ENCODE measurements at regions not wholly inside any gene's neighbourhood (a gene's known extent, or its start where the extent isn't known, plus 50 kb on each side); places are given as distances from the start of the nearest gene placed in this dataset.

DNA sequence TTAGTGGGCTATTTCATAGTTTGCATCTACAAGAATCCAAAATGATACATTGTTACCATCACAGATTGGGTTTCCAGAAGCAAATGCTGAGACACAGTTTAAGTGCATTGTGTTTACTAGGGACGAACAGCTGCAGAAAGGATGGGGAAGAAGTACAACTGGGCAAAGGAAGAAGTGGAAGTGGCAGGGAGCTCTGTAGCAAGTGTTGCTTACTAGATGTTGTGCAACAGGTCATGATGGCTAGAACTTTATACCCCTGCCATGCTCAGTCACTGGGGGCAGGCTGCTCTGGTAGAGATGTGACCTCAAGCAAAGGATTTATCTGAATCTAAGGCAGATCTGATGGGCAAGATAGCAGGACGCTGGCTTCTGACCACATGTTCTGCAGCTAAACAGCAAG is 76.1 kb upstream of the EMCN start:
- H3K79me2 ChIP-seq (ENCODE audit: insufficient read depth, low read depth) = no peaks in the 10 kb centered on the region
- H3K9ac ChIP-seq = no peak overlapping the region
- no peaks in the 10 kb centered on the region for H3K4me1 ChIP-seq (ENCODE audit: low read depth, poor library complexity, severe bottlenecking)
- no peak overlapping the region for H3K27ac ChIP-seq
- H3K4me3 ChIP-seq (IDR thresholded peaks at IDR 0.05; ENCODE audit: insufficient read depth, low read depth, low read length) = no peak overlapping the region
- no peaks in the 10 kb centered on the region for H3K36me3 ChIP-seq (ENCODE audit: insufficient read depth)
- H2AFZ ChIP-seq (ENCODE audit: low read depth) = no peak overlapping the region
- no peaks in the 10 kb centered on the region for H3K27me3 ChIP-seq (ENCODE audit: insufficient read depth, low read depth)
- H4K20me1 ChIP-seq (ENCODE audit: insufficient read depth) = no peaks in the 10 kb centered on the region
- no peak overlapping the region for H3K4me2 ChIP-seq
- TF ChIP-seq, protein P1, sequence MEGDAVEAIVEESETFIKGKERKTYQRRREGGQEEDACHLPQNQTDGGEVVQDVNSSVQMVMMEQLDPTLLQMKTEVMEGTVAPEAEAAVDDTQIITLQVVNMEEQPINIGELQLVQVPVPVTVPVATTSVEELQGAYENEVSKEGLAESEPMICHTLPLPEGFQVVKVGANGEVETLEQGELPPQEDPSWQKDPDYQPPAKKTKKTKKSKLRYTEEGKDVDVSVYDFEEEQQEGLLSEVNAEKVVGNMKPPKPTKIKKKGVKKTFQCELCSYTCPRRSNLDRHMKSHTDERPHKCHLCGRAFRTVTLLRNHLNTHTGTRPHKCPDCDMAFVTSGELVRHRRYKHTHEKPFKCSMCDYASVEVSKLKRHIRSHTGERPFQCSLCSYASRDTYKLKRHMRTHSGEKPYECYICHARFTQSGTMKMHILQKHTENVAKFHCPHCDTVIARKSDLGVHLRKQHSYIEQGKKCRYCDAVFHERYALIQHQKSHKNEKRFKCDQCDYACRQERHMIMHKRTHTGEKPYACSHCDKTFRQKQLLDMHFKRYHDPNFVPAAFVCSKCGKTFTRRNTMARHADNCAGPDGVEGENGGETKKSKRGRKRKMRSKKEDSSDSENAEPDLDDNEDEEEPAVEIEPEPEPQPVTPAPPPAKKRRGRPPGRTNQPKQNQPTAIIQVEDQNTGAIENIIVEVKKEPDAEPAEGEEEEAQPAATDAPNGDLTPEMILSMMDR (conservative IDR thresholded peaks at IDR 0.05; ENCODE audit: low read depth, low read length) = no peak

DNA sequence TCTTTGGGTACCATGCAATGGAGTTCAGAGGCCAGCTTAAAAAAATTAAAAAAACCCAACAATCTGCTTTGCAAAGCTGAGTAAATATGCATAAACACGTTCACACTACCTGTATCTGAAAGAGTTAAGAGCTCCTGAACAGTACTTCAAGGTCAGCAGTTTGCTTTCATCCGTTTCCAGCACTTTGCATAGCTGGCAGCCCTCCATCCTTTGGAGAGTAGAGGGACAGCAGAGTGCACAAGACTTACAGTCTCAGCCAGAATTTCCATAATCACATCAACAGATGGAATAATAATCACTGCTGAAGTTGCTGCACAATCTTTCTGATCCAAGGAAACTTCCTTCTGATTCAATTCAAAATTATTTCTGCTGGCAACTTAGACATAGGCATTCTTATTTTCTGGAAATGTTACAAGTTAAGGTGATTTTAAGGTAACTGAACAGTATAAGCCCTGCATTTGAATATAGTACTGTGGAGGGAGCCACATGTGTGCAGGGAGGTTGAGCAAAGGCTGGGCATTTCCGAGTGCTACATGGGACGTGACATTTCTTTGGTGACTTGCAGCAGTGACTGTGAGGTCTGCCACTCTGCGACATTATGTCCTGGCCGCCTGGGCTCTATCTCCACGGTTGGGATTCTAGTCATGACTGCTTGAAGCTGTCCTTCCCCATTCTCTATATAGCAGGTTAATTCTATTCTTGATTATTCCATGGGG is 73.5 kb upstream of the EMCN start:
- Histone ChIP-seq H3K4me2 (no peak overlapping the region), H3K9ac (no peak overlapping the region), H3K4me1 (ENCODE audit: low read depth, poor library complexity, severe bottlenecking) (no peaks in the 10 kb centered on the region), H4K20me1 (ENCODE audit: insufficient read depth) (no peaks in the 10 kb centered on the region), H3K79me2 (ENCODE audit: insufficient read depth, low read depth) (no peaks in the 10 kb centered on the region), H3K27me3 (ENCODE audit: insufficient read depth, low read depth) (no peaks in the 10 kb centered on the region), H3K4me3 (IDR thresholded peaks at IDR 0.05; ENCODE audit: insufficient read depth, low read depth, low read length) (no peak overlapping the region), H2AFZ (ENCODE audit: low read depth) (no peak overlapping the region), H3K27ac (no peak overlapping the region), H3K36me3 (ENCODE audit: insufficient read depth) (no peaks in the 10 kb centered on the region)
- TF ChIP-seq, protein P1 (conservative IDR thresholded peaks at IDR 0.05; ENCODE audit: low read depth, low read length) = no peak

DNA sequence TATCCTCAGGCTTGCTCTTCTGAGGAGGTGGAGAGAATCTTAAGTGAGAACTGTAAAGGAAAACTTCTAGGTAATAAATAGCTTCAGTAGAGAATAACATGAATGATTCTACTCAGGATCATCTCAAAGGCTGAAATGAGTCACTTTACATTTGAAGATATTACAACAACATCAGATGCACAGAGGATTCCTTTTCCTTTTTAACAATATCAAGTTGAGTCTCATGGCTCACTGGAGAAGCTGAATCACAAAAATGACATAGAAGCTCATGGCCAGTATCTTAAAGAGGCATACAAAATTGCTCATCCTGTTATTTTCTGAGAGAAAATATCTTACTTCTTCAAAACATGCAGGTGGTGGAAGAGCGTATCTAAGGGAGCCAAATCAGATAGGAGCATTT is 72.5 kb upstream of the EMCN start:
- no peak overlapping the region for H3K9ac ChIP-seq
- H3K4me3 ChIP-seq (IDR thresholded peaks at IDR 0.05; ENCODE audit: insufficient read depth, low read depth, low read length) = no peak overlapping the region
- no peak overlapping the region for H3K27ac ChIP-seq
- TF ChIP-seq, protein P1 (conservative IDR thresholded peaks at IDR 0.05; ENCODE audit: low read depth, low read length) = no peak
- no peak overlapping the region for H3K4me2 ChIP-seq
- no peaks in the 10 kb centered on the region for H3K79me2 ChIP-seq (ENCODE audit: insufficient read depth, low read depth)
- H4K20me1 ChIP-seq (ENCODE audit: insufficient read depth) = no peaks in the 10 kb centered on the region
- H3K4me1 ChIP-seq (ENCODE audit: low read depth, poor library complexity, severe bottlenecking) = no peaks in the 10 kb centered on the region
- H3K36me3 ChIP-seq (ENCODE audit: insufficient read depth) = no peaks in the 10 kb centered on the region
- no peaks in the 10 kb centered on the region for H3K27me3 ChIP-seq (ENCODE audit: insufficient read depth, low read depth)
- no peak overlapping the region for H2AFZ ChIP-seq (ENCODE audit: low read depth)

DNA sequence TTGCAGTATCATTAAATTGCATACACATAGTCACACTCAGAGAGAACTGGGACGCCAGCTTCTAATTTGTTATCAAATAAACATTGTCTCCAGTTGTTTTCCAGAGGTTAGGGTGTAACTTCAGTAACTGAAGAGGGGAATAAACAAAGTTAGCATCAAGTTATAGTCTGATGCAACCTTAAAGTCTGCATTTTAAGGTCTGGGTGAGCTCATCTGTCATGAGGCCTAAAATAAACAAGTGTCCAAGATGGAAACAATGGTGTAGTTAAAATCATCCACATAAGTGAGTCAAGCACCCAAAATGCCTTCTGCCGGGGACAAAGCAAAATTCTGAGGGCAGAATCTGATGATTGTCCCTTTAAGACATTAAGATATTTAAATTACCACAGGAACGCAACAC is 70.3 kb upstream of the EMCN start:
- H3K4me1 ChIP-seq (ENCODE audit: low read depth, poor library complexity, severe bottlenecking) = no peaks in the 10 kb centered on the region
- H3K27ac ChIP-seq = no peak overlapping the region
- no peaks in the 10 kb centered on the region for H3K36me3 ChIP-seq (ENCODE audit: insufficient read depth)
- no peak overlapping the region for H2AFZ ChIP-seq (ENCODE audit: low read depth)
- H3K9ac ChIP-seq = no peak overlapping the region
- TF ChIP-seq, protein P1 (conservative IDR thresholded peaks at IDR 0.05; ENCODE audit: low read depth, low read length) = no peak
- no peaks in the 10 kb centered on the region for H3K79me2 ChIP-seq (ENCODE audit: insufficient read depth, low read depth)
- no peak overlapping the region for H3K4me2 ChIP-seq
- no peaks in the 10 kb centered on the region for H4K20me1 ChIP-seq (ENCODE audit: insufficient read depth)
- H3K4me3 ChIP-seq (IDR thresholded peaks at IDR 0.05; ENCODE audit: insufficient read depth, low read depth, low read length) = no peak overlapping the region
- no peaks in the 10 kb centered on the region for H3K27me3 ChIP-seq (ENCODE audit: insufficient read depth, low read depth)

Measured in KMS-11 (cell line).